Neural crest cell (in vitro differentiated cells): ENCODE measurements at regions not wholly inside any gene's neighbourhood (a gene's known extent, or its start where the extent isn't known, plus 50 kb on each side); places are given as distances from the start of the nearest gene placed in this dataset.

Experiments used
- DNase-seq: peaks from one replicate; pipeline ENCODE4 v3.0.0; 2021; ENCODE audit warnings: low read depth, mixed read lengths, low spot score
- H3K27ac Mint-ChIP-seq: one replicate; pipeline ENCODE4 v1.8.0; 2021; ENCODE audit warnings: mild to moderate bottlenecking, mixed read lengths; ENCODE audit not compliant: unreplicated experiment
- H3K27me3 Mint-ChIP-seq: 2 replicates; pipeline ENCODE4 v1.8.0; 2021; ENCODE audit warnings: low read depth, mild to moderate bottlenecking, mixed read lengths
- H3K36me3 Mint-ChIP-seq: 2 replicates; pipeline ENCODE4 v1.8.0; 2021; ENCODE audit warnings: low read depth, mild to moderate bottlenecking, mixed read lengths
- H3K4me1 Mint-ChIP-seq: 2 replicates; pipeline ENCODE4 v1.8.0; 2021; ENCODE audit warnings: mixed read lengths
- H3K4me3 Mint-ChIP-seq: one replicate; pipeline ENCODE4 v1.8.0; 2021; ENCODE audit warnings: mild to moderate bottlenecking, mixed read lengths
- H3K9me3 Mint-ChIP-seq: 2 replicates; pipeline ENCODE4 v1.8.0; 2021; ENCODE audit warnings: mixed read lengths
- CTCF ChIP-seq: fragments of 200-600 bp; sonication (generic); conservative IDR thresholded peaks from 2 replicates; pipeline ENCODE4 v1.5.0; 2021; ENCODE audit warnings: antibody characterized with exemption, mild to moderate bottlenecking

- peaks cover 2% of the 10 kb centered on the region for H3K36me3 Mint-ChIP-seq
- peaks cover 2% of the 10 kb centered on the region for H3K9me3 Mint-ChIP-seq
- H3K27me3 Mint-ChIP-seq: peaks cover 3% of the 10 kb centered on the region
- no peaks in the 10 kb centered on the region for H3K4me1 Mint-ChIP-seq
- TF ChIP-seq CTCF: no peak
- no peak overlapping the region for H3K27ac Mint-ChIP-seq
- H3K4me3 Mint-ChIP-seq: no peak overlapping the region
- DNase-seq: no peak
Measured at GRCh38 chr1:209506101-209506500, 77.4 kb upstream of the CAMK1G start.

GRCh38 chr1:209509039-209509438 is 74.5 kb upstream of the CAMK1G start:
- DNase-seq: no peak
- H3K4me1 Mint-ChIP-seq: no peaks in the 10 kb centered on the region

GRCh38 chr1:209510063-209510462 is 73.5 kb upstream of the CAMK1G start:
- TF ChIP-seq CTCF: no peak
- no peak overlapping the region for H3K27ac Mint-ChIP-seq
- no peaks in the 10 kb centered on the region for H3K36me3 Mint-ChIP-seq
- no peak for DNase-seq
- no peak overlapping the region for H3K4me3 Mint-ChIP-seq
- peaks cover 12% of the 10 kb centered on the region for H3K27me3 Mint-ChIP-seq
- no peaks in the 10 kb centered on the region for H3K9me3 Mint-ChIP-seq
- no peaks in the 10 kb centered on the region for H3K4me1 Mint-ChIP-seq

More at GRCh38 chr1:209509039-209509438, 74.5 kb upstream of the CAMK1G start:
- TF ChIP-seq CTCF: no peak
- Mint-ChIP-seq H3K9me3 (no peaks in the 10 kb centered on the region), H3K27me3 (peaks cover 6% of the 10 kb centered on the region), H3K36me3 (no peaks in the 10 kb centered on the region), H3K27ac (no peak overlapping the region), H3K4me3 (no peak overlapping the region)

GRCh38 chr1:209511169-209511568 is 72.3 kb upstream of the CAMK1G start:
- H3K4me3 Mint-ChIP-seq: no peak overlapping the region
- H3K36me3 Mint-ChIP-seq: no peaks in the 10 kb centered on the region
- peaks cover 18% of the 10 kb centered on the region for H3K27me3 Mint-ChIP-seq
- no peak for DNase-seq
- no peaks in the 10 kb centered on the region for H3K4me1 Mint-ChIP-seq
- no peaks in the 10 kb centered on the region for H3K9me3 Mint-ChIP-seq
- no peak for TF ChIP-seq CTCF
- no peak overlapping the region for H3K27ac Mint-ChIP-seq

- H3K27ac Mint-ChIP-seq: no peak overlapping the region
- no peaks in the 10 kb centered on the region for H3K9me3 Mint-ChIP-seq
- no peak for TF ChIP-seq CTCF
- H3K4me3 Mint-ChIP-seq: no peak overlapping the region
- no peaks in the 10 kb centered on the region for H3K36me3 Mint-ChIP-seq
- no peaks in the 10 kb centered on the region for H3K4me1 Mint-ChIP-seq
- peaks cover 20% of the 10 kb centered on the region for H3K27me3 Mint-ChIP-seq
- no peak for DNase-seq
Measured at GRCh38 chr1:209512821-209513220, 70.7 kb upstream of the CAMK1G start.

GRCh38 chr1:209513226-209513625 is 70.3 kb upstream of the CAMK1G start:
- Mint-ChIP-seq H3K27me3 (peaks cover 20% of the 10 kb centered on the region), H3K27ac (no peak overlapping the region), H3K4me1 (no peaks in the 10 kb centered on the region), H3K36me3 (no peaks in the 10 kb centered on the region), H3K4me3 (no peak overlapping the region), H3K9me3 (no peaks in the 10 kb centered on the region)
- peak; percentile 68 for TF ChIP-seq CTCF
- no peak for DNase-seq
